A549 (cell line): ENCODE measurements at regions not wholly inside any gene's neighbourhood (a gene's known extent, or its start where the extent isn't known, plus 50 kb on each side); places are given as distances from the start of the nearest gene placed in this dataset.

Source experiments
- CEBPB ChIP-seq, 2 experiments: fragments of >200 bp in 1 of 2; sonication (Bioruptor Twin) in 1 of 2; formaldehyde crosslinking in 1 of 2; IDR thresholded peaks; 2 replicates each; pipeline ENCODE4 v1.6.1; 2012 to 2016
- CTCF ChIP-seq: fragments of >200 bp; sonication (Bioruptor Twin); formaldehyde crosslinking; IDR thresholded peaks from 3 replicates; pipeline ENCODE4 v1.5.1; 2016
- FOXS1 ChIP-seq: fragments of 250-450 bp; sonication (Bioruptor Pico); IDR thresholded peaks from 2 replicates; pipeline ENCODE4 v1.5.0; 2020; ENCODE audit warnings: mild to moderate bottlenecking, moderate library complexity
- MAFK ChIP-seq: fragments of 450-650 bp; IDR thresholded peaks from 2 replicates; pipeline ENCODE4 v1.6.1; 2014; ENCODE audit not compliant: partially characterized antibody
- MAX ChIP-seq: IDR thresholded peaks from 2 replicates; pipeline ENCODE4 v1.6.1; 2012
- POLR2A ChIP-seq: IDR thresholded peaks from 2 replicates; pipeline ENCODE4 v1.6.1; 2012; ENCODE audit warnings: mild to moderate bottlenecking, low read length
- POLR2AphosphoS2 ChIP-seq: conservative IDR thresholded peaks from 2 replicates; pipeline ENCODE4 v1.6.1; 2012; ENCODE audit warnings: low read length, improper control_type of control experiment, inconsistent platforms
- RFX5 ChIP-seq: fragments of 450-650 bp; IDR thresholded peaks from 2 replicates; pipeline ENCODE4 v1.7.1; 2014; ENCODE audit warnings: antibody characterized with exemption, mild to moderate bottlenecking, moderate library complexity
- ZSCAN20 ChIP-seq: fragments of 250-450 bp; sonication (Bioruptor Pico); IDR thresholded peaks from 2 replicates; pipeline ENCODE4 v1.8.0; 2022; ENCODE audit warnings: mild to moderate bottlenecking, moderate library complexity
- TF ChIP-seq, protein P1 (sequence below): fragments of 200-600 bp; sonication (generic); IDR thresholded peaks from 2 replicates; pipeline ENCODE4 v1.6.1; 2016; ENCODE audit warnings: antibody characterized with exemption, mild to moderate bottlenecking, moderate library complexity

GRCh38 chr7:21101541-21101940 lies 314.9 kb upstream of the SP8 start:
- TF ChIP-seq, protein P1, sequence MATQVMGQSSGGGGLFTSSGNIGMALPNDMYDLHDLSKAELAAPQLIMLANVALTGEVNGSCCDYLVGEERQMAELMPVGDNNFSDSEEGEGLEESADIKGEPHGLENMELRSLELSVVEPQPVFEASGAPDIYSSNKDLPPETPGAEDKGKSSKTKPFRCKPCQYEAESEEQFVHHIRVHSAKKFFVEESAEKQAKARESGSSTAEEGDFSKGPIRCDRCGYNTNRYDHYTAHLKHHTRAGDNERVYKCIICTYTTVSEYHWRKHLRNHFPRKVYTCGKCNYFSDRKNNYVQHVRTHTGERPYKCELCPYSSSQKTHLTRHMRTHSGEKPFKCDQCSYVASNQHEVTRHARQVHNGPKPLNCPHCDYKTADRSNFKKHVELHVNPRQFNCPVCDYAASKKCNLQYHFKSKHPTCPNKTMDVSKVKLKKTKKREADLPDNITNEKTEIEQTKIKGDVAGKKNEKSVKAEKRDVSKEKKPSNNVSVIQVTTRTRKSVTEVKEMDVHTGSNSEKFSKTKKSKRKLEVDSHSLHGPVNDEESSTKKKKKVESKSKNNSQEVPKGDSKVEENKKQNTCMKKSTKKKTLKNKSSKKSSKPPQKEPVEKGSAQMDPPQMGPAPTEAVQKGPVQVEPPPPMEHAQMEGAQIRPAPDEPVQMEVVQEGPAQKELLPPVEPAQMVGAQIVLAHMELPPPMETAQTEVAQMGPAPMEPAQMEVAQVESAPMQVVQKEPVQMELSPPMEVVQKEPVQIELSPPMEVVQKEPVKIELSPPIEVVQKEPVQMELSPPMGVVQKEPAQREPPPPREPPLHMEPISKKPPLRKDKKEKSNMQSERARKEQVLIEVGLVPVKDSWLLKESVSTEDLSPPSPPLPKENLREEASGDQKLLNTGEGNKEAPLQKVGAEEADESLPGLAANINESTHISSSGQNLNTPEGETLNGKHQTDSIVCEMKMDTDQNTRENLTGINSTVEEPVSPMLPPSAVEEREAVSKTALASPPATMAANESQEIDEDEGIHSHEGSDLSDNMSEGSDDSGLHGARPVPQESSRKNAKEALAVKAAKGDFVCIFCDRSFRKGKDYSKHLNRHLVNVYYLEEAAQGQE, result no peak
- no peak for TF ChIP-seq ZSCAN20 (CRISPR knock-in tag)
- no peak for TF ChIP-seq MAFK
- no peak for TF ChIP-seq POLR2AphosphoS2
- no peak for TF ChIP-seq FOXS1
- TF ChIP-seq CTCF, result no peak
- no peak for TF ChIP-seq POLR2A
- no peak for TF ChIP-seq MAX
- TF ChIP-seq RFX5, result no peak
- no peak for TF ChIP-seq CEBPB (IDR thresholded peaks at IDR 0.05)
